Activated effector memory CD4-positive, alpha-beta T cell treated with anti-CD3 and anti-CD28 coated beads, Interleukin-2, amount 50 U/mL, for 16 hours (primary cell): ENCODE measurements at regions not wholly inside any gene's neighbourhood (a gene's known extent, or its start where the extent isn't known, plus 50 kb on each side); places are given as distances from the start of the nearest gene placed in this dataset.

Experiments used
- DNase-seq: peaks from one replicate; pipeline ENCODE4 v3.0.0-alpha.2; 2020

DNA sequence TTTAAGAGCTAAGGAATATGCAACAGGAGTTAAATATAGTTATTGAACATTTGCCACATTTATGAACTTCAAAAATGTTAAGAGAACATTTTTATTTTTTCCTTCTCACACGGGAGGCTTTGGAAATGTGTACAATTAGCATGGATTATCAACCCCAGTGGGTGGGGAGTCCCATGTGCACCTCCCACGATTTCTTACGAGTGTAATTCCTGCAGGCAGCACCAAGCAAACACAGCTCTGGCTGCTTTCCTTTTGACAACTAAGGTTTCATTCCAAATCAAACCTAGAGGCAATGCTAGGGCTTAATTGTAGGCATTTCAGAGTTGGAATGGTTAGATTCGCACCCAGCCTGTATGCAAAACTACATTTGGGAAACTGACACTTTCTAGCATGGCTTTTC, 460.9 kb downstream of the METTL15 start:
- no peak for DNase-seq

DNA sequence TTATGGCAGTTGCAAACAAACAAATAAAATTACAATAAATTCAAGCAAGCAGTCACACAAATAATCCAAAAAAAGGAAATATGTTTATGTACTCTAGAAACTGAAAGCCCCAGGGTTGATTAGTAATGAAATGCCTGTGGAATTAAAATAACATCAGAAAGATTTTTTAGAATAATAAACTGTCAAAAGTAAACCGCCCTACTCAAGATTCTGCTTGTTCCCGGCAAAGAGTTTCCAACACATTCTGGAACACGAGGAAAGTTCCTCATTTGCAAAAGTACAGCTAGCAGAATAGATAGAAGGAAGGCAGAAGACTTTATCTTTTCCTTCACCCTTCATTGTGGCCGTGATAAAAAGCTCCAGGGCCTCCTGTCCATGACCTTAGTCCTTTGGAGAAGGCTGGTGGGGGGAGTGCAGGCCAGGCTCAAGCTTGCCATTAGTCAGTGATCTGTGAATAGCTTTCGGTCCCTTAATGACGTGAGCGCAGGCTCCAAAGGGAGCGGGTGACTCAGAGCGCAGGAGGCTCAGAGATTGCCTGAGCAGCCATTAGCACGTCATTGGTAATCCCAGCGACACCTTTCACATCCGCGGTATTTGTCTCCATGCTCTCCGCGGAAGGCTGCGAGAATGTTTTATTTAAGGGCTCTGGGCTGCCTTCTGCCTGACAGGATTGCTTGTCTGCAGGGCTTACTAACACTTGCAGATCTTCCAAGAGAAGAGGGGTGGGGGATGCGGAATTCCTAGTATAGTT, 458.3 kb downstream of the METTL15 start:
- no peak for DNase-seq

DNA sequence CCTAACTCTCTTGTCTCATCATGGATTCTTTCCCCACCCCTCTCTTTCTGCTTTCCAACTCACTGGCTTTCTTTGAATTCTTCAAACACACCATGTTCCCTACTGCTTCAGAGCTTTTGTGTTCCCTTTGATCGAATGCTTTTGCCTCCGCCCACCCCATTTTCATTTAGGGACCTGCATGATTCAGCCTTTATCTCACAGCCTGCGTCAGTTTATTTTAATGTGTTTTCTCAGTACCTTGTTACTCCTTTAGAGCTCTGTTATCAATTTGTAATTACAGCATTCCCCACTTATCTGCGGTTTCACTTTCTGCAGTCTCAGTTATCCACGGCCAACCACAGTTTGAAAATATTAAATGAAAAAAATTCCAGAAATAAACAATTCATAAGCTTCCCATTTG, 451.3 kb downstream of the METTL15 start:
- DNase-seq: no peak

DNA sequence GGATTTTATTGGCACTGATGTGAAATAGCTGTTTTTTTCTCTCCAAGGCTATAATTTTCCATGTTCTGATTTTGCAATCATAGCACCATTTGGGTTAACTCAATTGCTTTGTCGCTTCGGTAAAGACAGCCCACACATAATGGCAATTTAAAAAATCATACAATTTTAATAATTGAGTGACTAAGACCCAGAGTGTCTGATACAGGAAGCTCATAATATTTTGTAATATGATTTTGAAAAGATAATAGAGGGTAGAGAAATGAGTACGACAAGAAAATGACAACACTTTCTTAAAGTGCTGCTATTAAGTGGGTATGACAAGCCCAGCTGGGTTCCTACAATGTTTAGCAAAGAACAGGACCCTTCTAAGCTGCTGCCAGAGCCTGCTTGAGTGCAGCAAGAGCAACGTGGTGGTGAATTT, 439.1 kb downstream of the METTL15 start:
- no peak for DNase-seq

DNA sequence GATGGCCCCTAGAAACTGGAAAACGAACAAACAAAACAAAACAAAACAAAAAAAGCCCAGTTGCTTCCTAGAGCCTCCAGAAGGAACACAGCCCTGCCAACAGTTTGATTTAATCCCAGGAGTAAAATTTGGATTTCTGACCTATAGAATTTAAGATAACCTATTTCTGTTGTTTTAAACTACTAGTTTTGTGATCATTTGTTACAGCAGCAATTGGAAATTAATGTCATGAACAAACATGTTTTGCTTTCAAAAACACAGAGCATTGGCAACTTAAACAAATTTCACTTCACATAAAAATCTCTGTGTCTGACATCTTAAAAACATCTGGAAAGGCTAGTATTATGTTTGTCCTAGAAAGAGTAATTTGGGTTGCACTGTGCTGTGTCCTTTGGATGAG, 437.3 kb downstream of the METTL15 start:
- DNase-seq: no peak

DNA sequence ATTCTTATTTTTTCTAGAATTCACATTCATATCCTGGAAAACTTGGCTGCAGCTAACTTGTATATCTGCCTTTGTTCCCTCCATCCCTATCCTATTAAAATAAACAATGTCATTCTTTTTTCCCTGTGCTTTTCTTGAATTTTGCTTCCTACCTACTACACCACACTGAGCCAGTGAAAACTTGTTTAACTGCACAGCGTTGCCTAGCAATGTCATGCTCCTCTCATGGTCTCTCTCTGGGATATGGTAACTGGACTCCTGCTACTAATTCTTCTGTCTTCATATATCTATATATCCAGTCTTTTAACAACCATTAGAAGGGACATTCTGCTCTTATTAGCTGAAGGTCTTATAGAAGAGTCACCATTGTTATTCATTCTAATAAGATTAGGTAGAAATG, 434.4 kb downstream of the METTL15 start:
- no peak for DNase-seq

DNA sequence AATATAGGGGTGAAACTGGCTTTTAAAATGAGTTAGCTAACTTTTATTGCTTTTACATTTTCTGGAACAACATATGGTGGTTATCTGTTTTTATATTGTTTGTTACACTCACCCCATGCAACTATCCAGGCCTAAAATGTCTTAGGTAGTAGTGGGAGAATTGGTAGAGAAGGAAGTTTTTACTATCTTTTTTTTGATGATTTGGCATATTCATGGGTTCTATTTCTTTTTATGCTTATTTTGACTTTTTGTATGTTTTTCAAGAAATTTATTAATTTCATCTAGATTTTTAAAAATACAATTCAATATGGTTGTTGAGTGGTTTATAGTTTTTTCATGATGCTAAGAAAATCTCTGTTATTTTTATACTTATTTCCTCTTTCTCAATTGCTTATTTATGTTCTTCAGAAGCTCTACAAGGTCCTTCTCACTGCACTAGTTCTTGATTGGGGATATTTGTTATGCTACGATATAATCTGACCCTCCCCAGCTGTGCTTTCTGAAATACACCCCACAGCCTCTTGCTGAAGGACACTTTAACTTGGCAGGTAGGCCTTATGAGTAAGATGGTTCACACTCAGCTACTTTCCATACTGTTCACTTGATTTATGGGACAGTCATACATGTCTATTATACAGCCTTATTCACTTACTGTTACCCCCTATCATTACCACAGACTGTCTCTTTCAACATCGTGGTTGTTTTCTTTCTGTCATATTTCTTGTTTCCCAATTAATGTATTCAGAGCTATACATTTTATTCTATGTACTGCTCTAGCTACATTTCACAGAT, 431.2 kb downstream of the METTL15 start:
- no peak for DNase-seq

DNA sequence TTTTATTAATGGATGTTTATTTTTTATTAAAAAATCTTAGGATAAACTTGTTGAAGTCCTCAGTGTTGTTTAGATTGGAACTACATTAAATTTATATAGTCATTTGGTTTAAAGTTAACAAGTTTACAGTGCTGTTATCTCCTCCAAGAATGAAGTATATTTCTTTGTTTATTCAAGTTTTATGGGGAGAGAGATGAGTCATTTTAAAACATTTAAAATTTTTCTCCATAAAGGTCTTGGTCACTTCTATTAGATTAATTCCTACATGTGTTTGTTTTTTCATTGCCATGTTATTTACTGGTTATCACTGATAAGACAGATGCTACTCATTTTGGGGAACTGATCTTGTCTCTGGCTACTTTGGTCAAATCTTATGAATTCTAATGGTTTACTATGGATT, 429.6 kb downstream of the METTL15 start:
- DNase-seq: no peak

DNA sequence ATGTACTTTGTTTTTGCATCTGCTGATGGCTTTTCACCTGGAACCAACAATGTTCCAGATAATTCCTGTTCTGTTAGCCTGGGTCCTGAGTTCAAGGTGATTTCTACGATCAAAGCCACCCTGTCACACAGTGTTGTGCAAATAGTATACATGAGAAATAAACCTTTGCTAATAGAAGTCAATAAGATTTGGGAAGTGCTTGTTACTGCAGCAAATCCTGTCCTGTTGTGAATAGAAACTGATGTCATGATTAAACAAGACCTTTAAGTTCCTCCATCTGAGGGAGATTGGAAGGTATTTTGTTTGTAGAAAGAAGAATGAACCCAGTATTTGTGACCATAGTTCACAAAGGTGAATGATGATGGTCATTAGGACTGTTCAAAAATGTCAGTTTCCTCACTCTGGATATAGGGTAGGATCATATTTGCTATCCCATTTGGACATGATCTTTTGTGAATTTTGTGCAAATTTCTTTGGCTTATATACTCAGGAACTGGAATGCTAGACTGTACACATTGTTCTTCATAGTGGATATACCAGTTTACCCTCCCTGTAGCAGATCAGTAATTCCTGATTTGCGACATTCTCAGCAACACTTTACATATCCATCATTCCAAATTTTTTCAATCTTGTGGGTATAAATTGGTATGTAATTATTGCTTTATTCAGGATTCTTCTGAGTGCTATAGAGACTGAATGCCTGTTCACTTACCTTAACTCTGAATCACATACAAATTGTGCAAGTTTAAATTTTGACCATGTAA, 428.5 kb downstream of the METTL15 start:
- DNase-seq: no peak

DNA sequence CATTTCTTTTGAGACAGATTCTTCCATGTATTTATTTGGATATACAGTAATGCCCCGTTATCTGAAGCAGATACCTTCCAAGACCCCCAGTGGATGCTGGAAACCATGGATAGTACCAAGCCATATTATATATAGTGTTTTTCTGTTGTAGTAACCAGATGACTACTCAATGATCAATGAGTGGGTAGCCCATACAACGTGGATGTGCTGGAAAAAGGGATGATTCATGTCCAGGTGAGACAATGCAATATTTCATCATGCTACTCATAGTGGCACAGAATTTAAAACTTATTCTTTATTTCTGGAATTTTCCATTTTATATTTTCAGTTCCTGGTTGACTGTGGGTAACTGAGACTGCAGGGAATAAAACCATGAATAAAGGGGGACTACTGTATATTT, 427.5 kb downstream of the METTL15 start:
- DNase-seq: no peak

DNA sequence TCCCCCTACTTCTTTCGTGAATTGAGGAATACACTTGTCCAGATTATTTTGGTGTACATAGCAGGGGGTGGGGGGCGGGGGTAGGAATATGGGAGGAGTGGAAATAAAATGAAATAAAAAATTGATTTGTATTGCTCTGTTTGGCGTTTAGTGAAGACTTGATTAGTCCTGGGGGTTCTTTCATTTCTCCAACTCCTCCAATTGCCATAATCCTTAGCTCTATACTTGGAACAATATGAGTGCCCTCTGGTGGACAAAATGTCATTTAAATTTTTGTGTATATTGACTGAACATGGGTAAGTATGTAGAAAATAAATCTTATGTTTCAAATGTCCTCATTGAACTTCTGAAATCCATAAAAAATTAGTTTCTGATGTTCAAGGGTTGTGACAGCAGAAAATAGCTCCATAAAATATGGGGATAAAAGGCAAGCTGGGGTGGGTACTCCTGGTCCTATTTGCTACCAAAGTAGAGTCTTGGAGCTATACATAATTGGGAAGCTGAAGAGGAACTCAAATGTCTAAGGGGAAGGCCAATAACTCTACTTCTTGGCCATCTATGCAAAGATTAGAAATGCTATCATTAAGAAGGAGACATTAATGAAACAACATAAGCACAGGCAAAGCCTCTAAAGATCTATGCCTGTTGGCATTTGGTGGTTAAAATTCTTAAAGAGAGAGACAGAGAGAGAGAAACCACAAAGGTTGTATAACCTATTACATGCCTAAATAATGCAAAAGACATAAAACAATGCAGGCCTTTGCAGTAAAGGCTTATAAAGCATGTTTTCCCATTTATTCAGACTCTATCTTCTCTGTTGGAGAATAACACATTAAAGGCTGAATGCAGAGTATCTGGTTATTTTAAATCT, 421.6 kb downstream of the METTL15 start:
- DNase-seq: no peak

DNA sequence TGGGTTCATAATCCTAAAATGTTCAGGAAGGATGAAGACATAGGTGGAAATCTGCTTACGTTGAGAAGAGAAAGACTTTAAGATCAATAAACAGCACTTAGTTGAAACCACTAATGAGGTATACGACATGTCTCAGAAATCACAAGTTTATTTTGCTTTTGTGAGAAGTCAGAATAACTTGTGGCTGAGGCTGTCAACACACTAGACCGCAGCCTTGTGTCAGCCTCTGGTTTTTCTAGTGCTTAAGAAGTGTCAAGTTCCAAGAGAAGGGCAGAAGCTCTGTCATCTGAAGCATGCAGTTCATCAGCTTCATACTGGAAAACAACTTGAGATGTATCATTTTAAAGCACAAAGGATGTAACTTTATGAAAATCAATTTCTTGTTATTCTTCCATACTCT, 420.9 kb downstream of the METTL15 start:
- DNase-seq: no peak

DNA sequence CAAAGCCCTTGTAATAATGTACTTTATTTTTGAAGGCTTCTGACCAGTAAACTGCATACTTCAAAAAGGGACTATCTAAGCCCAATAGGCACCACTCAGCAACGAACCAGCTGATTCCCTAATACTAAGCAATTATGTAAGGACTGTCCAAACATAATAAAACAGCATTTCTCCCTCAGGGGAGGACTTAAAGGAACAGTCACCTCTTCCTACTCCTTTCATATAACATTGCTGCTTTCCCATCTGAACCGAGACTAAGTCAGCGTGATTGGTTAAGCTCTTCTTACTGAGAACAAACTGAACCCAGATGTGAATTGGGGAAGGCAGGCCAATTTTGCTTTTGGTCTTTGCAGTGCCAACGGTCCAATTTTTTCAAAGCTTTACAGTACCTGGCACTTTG, 420.0 kb downstream of the METTL15 start:
- DNase-seq: no peak

DNA sequence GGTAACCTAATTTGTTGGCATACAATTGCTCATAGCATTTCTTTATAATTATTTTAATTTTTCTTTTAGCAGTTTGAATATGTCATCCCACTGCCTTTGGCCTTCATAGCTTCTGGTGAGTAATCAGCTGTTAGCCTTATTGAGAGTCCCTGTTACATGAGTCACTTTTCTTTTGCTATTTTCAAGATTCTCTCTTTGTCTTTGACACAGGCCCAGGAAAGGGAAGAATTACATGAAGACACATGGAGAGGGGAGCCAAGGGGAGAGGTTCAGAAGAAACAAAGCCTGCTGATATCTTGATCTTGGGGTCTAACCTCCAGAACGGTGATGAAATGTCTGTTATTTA, 418.2 kb downstream of the METTL15 start:
- no peak for DNase-seq

DNA sequence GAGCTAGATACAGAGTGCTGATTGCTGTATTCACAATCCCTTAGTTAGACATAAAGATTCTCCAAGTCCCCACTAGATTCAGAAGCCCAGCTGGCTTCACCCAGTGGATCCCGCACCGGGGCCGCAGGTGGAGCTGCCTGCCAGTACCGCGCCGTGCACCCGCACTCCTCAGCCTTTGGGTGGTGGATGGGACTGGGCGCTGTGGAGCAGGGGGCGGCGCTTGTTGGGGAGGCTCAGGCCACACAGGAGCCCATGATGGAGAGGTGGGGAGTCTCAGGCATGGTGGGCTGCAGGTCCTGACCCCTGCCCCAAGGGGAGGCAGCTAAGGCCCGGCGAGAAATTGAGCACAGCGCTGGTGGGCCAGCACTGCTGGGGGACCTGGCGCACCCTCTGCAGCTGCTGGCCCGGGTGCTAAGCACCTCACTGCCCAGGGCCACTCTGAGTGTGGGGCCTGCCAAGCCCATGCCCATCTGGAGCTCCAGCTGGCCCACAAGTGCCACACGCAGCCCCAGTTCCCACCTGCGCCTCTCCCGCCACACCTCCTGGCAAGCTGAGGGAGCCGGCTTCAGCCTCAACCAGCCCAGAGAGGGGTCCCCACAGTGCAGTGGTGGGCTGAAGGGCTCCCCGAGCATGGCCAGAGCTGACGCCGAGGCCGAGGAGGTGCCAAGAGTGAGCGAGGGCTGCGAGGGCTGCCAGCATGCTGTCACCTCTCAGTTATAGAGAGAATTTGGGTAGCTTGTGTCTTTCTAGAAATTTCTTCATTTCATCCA, 417.6 kb downstream of the METTL15 start:
- no peak for DNase-seq

DNA sequence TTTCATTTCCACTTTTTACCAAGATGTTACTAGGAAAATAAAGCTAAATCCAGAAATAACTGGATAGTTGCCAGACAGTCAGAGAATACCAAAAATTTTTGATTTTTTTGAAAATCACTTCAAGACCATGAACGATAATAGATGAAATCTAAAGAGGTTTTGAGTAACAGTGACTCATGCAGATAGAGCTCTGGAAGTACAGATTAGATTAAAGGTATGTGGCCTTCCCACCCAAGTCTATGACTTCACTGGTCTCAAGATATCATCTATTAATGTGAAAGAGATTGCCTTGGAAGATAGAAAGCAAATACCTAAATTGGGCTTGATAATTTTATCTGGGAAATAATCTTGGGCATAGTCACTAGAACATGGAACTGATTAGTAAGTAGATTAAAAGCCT, 415.9 kb downstream of the METTL15 start:
- no peak for DNase-seq

DNA sequence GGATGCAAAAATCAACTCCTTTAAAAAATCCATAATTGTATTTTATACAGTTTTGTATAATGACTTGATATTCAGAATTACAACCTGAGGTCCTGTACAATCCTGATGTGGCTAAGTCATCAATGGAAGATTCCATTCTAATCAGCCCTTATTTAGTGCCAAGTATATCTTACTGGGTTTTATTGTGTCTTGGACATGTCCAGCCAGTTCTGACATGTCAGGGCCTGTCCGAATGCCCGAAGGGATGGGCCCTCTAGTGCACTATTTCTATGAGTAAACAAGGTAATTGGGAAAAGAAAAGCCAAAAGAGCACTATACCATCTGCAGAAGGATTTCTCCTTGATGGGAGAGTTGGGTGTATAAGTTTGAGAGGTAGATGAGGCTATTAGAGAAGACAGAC, 412.9 kb downstream of the METTL15 start:
- DNase-seq: no peak

DNA sequence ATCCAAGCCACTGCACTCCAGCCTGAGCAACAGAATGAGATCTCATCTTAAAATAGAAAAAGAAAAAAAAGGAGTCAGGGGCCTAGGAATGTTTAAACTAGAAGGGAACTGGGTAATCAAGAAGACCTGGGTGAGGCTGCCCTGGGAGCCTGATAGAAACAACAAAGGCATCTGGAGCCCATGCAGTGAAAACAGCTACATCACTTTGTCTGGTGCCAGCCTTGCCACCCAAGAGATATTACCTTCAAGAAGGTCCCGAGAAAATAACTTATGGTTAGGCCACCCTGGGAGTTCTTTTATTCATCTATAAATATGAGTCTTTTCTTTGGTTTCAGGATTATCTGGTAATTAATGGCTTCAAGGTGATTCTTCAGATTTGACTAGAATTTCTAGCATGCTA, 412.1 kb downstream of the METTL15 start:
- no peak for DNase-seq

DNA sequence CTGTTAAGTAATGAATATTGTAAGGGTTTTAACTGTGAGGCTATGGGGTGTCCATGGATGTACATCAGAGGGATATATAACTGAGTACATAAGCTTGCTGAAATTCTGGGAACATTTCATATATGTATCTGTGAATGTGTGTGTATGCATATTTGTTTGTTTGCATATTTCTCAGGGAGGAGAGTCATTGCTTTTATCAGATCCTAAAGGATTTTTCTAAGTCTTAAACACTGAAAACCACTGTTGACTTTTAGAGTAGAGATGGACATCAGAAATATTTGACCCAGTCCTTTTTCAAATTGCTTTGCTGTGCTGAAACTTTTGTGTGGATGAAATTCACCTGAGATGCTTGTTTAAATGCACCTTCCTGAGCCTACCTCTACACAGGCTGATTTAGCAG, 410.6 kb downstream of the METTL15 start:
- no peak for DNase-seq

DNA sequence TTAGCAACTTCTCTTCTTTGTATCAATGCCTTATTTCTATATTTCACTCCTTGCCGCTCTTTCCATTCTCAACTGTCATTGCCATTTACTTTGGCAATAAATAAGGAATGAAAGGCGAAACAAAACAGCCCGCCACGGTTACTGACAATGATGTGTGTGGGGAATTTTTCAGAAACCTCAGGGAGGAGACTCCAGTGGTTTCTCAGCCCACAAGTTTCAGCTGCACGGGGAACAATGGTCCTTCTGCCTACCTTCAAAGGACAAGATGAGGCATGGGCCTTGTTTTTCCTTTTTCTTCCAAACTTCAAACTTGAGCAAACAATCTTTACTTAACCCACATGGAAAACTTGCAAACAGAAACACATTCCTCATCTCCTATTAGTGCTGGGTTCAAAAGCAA, 409.4 kb downstream of the METTL15 start:
- DNase-seq: no peak

DNA sequence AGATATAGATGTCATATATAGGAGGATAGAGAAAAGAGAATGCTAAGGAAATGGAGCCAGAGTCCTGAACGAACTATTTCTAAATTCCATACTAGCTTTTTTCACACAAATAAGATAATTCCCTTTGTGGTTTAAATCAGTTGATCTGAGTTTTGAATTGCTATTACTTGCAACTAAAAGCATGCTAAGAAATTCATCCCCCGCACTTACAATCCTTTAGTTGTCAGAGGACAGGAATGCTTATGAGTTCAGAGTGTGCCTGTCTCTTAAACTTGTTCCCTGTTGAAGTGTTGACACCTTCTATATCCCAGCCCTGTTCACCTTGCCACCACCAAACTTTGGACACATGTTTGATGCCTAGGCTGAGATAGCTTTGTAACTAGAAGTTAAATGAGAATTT, 406.2 kb downstream of the METTL15 start:
- DNase-seq: no peak

DNA sequence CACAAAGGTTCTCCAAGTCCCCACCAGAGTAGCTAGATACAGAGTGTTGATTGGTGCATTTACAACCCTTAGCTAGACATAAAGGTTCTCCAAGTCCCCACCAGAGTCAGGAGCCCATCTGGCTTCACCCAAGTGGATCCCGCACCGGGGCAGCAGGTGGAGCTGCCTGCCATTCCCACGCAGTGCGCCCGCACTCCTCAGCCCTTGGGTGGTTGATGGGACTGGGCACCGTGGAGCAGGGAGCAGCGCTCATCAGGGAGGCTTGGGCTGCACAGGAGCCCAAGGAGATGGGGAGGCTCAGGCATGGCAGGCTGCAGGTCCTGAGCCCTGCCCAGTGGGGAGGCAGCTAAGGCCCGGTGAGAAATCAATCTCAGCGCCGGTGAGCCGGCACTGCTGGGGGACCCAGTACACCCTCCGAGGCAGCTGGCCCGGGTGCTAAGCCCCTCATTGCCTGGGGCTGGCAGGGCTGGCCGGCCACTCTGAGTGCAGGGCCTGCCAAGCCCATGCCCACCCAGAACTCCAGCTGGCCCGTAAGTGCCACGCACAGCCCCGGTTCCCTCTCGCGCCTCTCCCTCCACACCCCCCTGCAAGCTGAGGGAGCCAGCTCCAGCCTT, 404.1 kb downstream of the METTL15 start:
- no peak for DNase-seq
